RKO (cell line): ENCODE measurements at regions not wholly inside any gene's neighbourhood (a gene's known extent, or its start where the extent isn't known, plus 50 kb on each side); places are given as distances from the start of the nearest gene placed in this dataset.

ENCODE experiments used
- DNase-seq: peaks from one replicate; pipeline ENCODE4 v3.0.0-alpha.2; 2016; ENCODE audit warnings: low spot score

DNA sequence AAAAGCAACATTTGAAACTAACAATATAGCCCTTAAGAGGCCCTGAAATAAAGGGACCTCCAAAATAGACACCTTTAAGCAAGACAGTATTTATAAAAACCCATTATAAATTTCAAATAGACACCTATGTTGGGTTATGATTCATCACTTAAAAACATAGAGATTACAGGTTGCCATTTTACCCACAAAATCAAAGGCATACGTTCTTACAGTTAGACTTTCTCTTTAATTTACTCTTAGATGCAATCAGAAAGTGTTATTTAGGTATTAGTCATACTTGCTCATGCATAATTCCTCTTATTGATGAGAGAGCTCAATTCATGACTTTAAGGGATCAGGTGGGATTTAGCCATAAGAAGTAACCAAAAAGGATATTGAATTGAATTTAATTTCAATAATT lies 51.5 kb upstream of the TMEM200A start:
- no peak for DNase-seq

DNA sequence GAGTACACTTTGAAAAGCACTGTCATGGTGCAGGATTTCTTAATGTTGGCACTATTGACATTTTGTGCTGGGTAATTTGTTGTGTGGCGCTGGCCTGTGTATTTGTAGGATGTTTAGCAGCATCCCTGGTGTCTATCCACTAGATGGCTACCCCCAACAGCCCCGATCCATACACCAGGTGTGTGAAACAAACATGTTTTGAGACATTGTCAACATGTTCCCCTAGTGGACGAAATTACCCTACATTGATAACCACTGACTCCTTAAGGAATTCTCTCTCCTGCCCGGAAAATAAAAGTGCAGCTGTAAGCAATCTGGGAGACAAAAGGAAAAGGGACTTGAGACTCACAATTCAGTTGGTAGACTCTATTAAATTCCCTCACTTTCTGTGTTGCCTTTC lies 52.6 kb upstream of the TMEM200A start:
- DNase-seq: no peak

- DNase-seq: no peak
These were observed 56.8 kb upstream of the TMEM200A start for GRCh38 chr6:130309028-130309427.

- no peak for DNase-seq
These were observed 58.0 kb upstream of the TMEM200A start for GRCh38 chr6:130307752-130308361.

- no peak for DNase-seq
These were observed 59.4 kb upstream of the TMEM200A start for GRCh38 chr6:130306377-130306776.

- no peak for DNase-seq
These were observed 62.4 kb upstream of the TMEM200A start for GRCh38 chr6:130303431-130303830.

- DNase-seq: no peak
These were observed 67.6 kb upstream of the TMEM200A start for GRCh38 chr6:130298258-130298657.

GRCh38 chr6:130296854-130297253 lies 69.0 kb upstream of the TMEM200A start:
- no peak for DNase-seq

- DNase-seq: peak; percentile 67
These were observed 71.0 kb upstream of the SAMD3 start for GRCh38 chr6:130293800-130294199.

DNA sequence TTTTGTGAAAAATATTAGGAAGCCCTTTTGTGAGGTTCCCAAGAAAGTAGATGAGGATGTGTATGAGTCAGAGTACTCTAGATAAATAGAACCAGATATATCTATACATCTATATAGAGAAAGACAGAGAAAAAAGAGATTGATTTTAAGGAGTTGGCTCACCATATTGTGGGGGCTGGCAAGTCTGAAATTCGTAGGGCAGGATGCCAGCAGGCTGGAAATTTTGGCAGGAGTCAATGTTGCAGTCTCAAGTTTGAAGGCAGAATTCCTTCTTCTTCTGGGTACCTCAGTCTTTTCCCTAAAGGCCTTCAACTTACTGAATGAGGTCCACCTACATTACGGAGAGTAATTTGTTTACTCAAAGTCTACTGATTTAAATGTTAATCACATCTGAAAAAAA lies 65.3 kb upstream of the SAMD3 start:
- DNase-seq: no peak

GRCh38 chr6:130282234-130282995 lies 59.7 kb upstream of the SAMD3 start:
- peak; percentile 19 for DNase-seq

DNA sequence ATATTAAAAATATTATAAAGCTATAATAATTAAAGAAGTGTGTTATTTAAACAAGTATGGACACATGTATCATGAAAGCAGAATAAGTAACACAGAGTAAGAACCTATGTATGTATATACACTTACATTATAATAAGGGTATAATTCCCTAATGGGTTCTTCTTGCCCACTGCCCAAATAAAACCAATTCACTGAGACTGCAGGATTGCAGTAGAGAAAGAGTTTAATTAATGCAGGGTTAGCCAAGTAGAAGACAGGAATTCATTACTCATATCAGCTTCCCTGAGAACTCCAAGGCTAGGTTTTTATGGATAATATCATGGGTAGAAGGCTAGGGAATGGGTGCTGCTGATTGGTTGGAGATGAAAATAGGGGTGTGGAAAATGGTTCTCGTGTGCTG lies 53.8 kb upstream of the SAMD3 start:
- no peak for DNase-seq

GRCh38 chr6:130274007-130274406 lies 51.3 kb upstream of the SAMD3 start:
- no peak for DNase-seq
